ENCODE measurements at regions not wholly inside any gene's neighbourhood (a gene's known extent, or its start where the extent isn't known, plus 50 kb on each side); places are given as distances from the start of the nearest gene placed in this dataset.
A peak's percentile ranks its signal among the peaks of the same experiment; 100 is the strongest.

DNA sequence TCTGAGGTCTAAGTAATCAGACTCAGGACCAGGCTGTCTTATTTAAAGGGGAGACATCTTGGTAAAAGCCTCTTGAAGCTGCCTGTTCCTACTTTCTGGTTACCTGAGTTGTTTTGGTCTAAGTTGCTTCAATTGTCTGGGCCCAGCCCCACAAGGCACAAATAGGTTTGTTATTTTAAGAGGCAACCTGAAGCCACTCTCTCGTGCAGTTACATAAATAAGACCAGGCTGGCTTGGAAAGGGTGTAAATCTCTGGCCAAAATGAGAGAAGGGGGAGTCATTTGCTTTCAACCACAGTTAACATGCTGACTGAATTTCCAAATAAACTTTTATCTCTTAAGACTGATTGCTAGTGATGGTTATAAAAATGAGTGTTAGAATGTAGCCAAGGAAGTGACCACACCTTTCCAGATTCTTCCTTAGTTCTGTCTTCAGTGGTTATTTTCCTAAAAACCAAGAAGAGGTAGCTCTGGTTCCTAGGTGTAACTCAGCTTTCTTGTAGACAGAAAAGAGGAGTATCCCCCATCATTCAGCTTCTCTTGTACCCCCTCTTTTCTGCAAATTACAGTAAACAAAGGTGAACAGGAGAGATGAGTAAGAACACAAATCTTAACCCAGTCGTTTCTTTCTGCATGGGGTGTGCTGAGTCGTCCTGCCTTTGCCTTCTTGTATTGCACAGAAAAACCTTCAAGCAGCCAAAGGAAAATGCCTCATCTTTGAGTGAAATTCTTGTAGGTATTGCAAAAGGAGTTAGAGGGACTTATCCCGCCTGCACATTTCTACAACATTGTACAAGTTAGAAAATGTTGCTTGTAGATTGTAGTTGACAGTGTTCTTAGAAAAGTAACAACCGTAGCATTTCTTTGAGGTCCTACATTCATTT lies 161.5 kb upstream of the NT5C1B start:
- intact Hi-C loops (cut with micrococcal nuclease), result loop anchor here (1.0 to 10.0 kb wide), 12 partner anchors 141 to 1112 kb away; partner anchors contain the start of gene OSR1
- Histone ChIP-seq H3K4ac (ENCODE audit: low read depth, low read length) (peak overlapping the region; percentile 23; the same call in 1 of the 2 replicates), H3K27ac (ENCODE audit: insufficient read depth, low read length) (no peak overlapping the region), H3K4me1 (ENCODE audit: control insufficient read depth, insufficient read depth, low read length) (peaks cover 5% of the 10 kb centered on the region; the same call in 1 of the 2 replicates), H2BK15ac (ENCODE audit: low read depth, low read length) (peak overlapping the region; percentile 39; the same call in 1 of the 3 replicates), H3K36me3 (ENCODE audit: control insufficient read depth, insufficient read depth, low read length) (no peaks in the 10 kb centered on the region), H2AFZ (replicated peaks; ENCODE audit: low read length, poor library complexity) (no peak overlapping the region), H3K23ac (ENCODE audit: low read depth, low read length) (no peak overlapping the region), H3K4me2 (ENCODE audit: low read depth, low read length) (no peak overlapping the region), H2AK5ac (ENCODE audit: low read depth, low read length) (no peak overlapping the region), H4K20me1 (ENCODE audit: insufficient read depth, low read length) (no peaks in the 10 kb centered on the region), H4K5ac (ENCODE audit: low read depth, low read length) (peak overlapping the region; percentile 24; the same call in 1 of the 2 replicates), H2BK120ac (ENCODE audit: low read depth, low read length) (peak overlapping the region; percentile 20), H2BK20ac (ENCODE audit: low read depth, low read length) (peak overlapping the region; percentile 53), H3K9me3 (ENCODE audit: control insufficient read depth, insufficient read depth, low read length) (no peaks in the 10 kb centered on the region), H3K18ac (ENCODE audit: low read depth, low read length) (peak overlapping the region; percentile 64), H3K4me3 (ENCODE audit: insufficient read depth, low read depth, low read length) (no peak overlapping the region), H3K79me1 (ENCODE audit: low read depth in 1 of 2, low read length in 2 of 2) (no peaks in the 10 kb centered on the region), H4K91ac (ENCODE audit: insufficient read depth, low read depth, low read length) (no peak overlapping the region), H3K9me1 (ENCODE audit: insufficient read depth, low read length) (peaks cover 4% of the 10 kb centered on the region; the same call in 1 of the 2 replicates), H3K9ac (ENCODE audit: low read depth, low read length) (peak overlapping the region; percentile 39; the same call in 1 of the 2 replicates), H3K14ac (replicated peaks; ENCODE audit: low read depth, low read length) (no peak overlapping the region), H3K56ac (ENCODE audit: extremely low read depth, insufficient read depth, low read length) (no peak overlapping the region), H2BK5ac (ENCODE audit: low read depth, low read length, poor library complexity, severe bottlenecking) (no peak overlapping the region), H3K27me3 (ENCODE audit: control insufficient read depth, insufficient read depth, low read length) (no peaks in the 10 kb centered on the region), H4K8ac (ENCODE audit: low read depth in 2 of 2, low read length in 2 of 2) (peak overlapping the region in 1 of 2 experiments; percentile 25; a peak in 1 of 4 replicates), H2AK9ac (replicated peaks; ENCODE audit: low read depth, low read length, poor library complexity) (no peak overlapping the region)
- dilution Hi-C loops (cut with HindIII; ENCODE audit: low sequenced_read_pairs, unreplicated experiment), result no loop called here
- no TSS peak for BruUV-seq (replicated peaks)
- no peak for TF ChIP-seq FOS (IDR thresholded peaks at IDR 0.05; ENCODE audit: low read depth, low read length)
- TF ChIP-seq MXI1 (IDR thresholded peaks at IDR 0.05; ENCODE audit: borderline replicate concordance, low read depth, low read length), result no peak
- no peak for TF ChIP-seq MAZ (IDR thresholded peaks at IDR 0.05; ENCODE audit: borderline replicate concordance, low read depth, low read length)
- no peak for TF ChIP-seq CEBPB (IDR thresholded peaks at IDR 0.05; ENCODE audit: low read depth, low read length)
- TF ChIP-seq RAD21 (IDR thresholded peaks at IDR 0.05; ENCODE audit: low read length), result no peak
- TF ChIP-seq POLR2A (IDR thresholded peaks at IDR 0.05; ENCODE audit: low read depth, low read length), result no peak
- TF ChIP-seq, protein P1, sequence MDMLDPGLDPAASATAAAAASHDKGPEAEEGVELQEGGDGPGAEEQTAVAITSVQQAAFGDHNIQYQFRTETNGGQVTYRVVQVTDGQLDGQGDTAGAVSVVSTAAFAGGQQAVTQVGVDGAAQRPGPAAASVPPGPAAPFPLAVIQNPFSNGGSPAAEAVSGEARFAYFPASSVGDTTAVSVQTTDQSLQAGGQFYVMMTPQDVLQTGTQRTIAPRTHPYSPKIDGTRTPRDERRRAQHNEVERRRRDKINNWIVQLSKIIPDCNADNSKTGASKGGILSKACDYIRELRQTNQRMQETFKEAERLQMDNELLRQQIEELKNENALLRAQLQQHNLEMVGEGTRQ (IDR thresholded peaks at IDR 0.05; ENCODE audit: low read depth, low read length), result no peak
- in situ Hi-C loops (cut with MboI; ENCODE audit: low sequenced_read_pairs), result no loop called here
- no CpG with 5 or more reads among the region's 5 CpGs for WGBS, 2 experiments (ENCODE audit: extremely low coverage in 2 of 2, insufficient read length in 1 of 2)
- CTCF ChIA-PET, result interaction anchor here (0.6 kb wide), 1 partner anchor 230 kb away, joined by 3 read pairs; no protein-coding TSS in a partner anchor
- DNase-seq, result peak; percentile 55
- no peak for ATAC-seq (ENCODE audit: low read depth)
- POLR2A ChIA-PET (ENCODE audit: unreplicated experiment), result interaction anchor here (0.6 kb wide), 1 partner anchor 363 kb away, joined by 4 read pairs; no protein-coding TSS in a partner anchor

Data from IMR-90 (cell line).